Muscle of leg (tissue), 3 donors: ENCODE measurements at regions not wholly inside any gene's neighbourhood (a gene's known extent, or its start where the extent isn't known, plus 50 kb on each side); places are given as distances from the start of the nearest gene placed in this dataset.
"Not testable (repeated sequence)": the region's sequence is repeated elsewhere in the genome, so short reads cannot be mapped to it uniquely, and the experiment has no call there.

Experiments
- DNase-seq: peaks from one replicate; pipeline ENCODE4 v3.0.0; 2013
- H3K27ac ChIP-seq: one replicate; pipeline ENCODE4 v1.5.1; 2013; ENCODE audit warnings: mild to moderate bottlenecking, low read length, control low read depth
- H3K27me3 ChIP-seq: one replicate; pipeline ENCODE4 v1.6.1; 2013; ENCODE audit warnings: low read length; ENCODE audit not compliant: control insufficient read depth, insufficient read depth
- H3K36me3 ChIP-seq: one replicate; pipeline ENCODE4 v1.6.1; 2013; ENCODE audit warnings: low read length; ENCODE audit not compliant: control insufficient read depth, insufficient read depth
- H3K4me1 ChIP-seq: one replicate; pipeline ENCODE4 v1.6.1; 2013; ENCODE audit warnings: low read length; ENCODE audit not compliant: control insufficient read depth, insufficient read depth
- H3K4me3 ChIP-seq: one replicate; pipeline ENCODE4 v1.5.1; 2013; ENCODE audit warnings: low read length, control low read depth
- H3K9me3 ChIP-seq: replicated peaks from 2 replicates; pipeline ENCODE4 v1.6.1; 2013; ENCODE audit warnings: low read depth, low read length; ENCODE audit not compliant: control insufficient read depth
- WGBS: methylation state at CpG from one replicate; pipeline ENCODE4 v1.1.5; 2013; ENCODE audit warnings: missing lambda C conversion rate; ENCODE audit not compliant: insufficient coverage; 5-methylcytosine and 5-hydroxymethylcytosine counted together

DNA sequence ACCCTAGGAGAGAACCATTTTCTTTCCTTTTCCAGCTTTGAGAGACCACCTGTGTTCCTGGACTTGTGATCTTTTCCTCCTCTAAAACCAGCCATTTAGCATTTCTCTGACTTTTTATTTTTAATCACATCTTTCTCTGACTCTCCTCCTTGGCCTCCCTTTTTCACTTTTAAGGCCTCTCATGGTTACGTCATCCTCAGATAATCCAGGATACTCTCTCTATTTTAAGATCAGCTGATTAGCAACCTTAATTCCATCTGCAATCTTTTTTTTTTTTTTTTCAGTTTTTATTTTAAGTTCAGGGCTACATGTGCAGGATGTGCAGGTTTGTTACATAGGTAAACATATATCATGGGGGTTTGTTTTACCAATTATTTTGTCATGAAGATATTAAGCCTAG lies 54.0 kb downstream of the RFPL4B start:
- H3K4me3 ChIP-seq: no peak overlapping the region
- no peaks in the 10 kb centered on the region for H3K36me3 ChIP-seq
- no peaks in the 10 kb centered on the region for H3K27me3 ChIP-seq
- no CpG with 5 or more reads among the region's 1 CpG for WGBS
- DNase-seq: no peak
- H3K9me3 ChIP-seq: peaks cover 21% of the 10 kb centered on the region
- H3K27ac ChIP-seq: no peak overlapping the region
- H3K4me1 ChIP-seq: peaks cover 1% of the 10 kb centered on the region

DNA sequence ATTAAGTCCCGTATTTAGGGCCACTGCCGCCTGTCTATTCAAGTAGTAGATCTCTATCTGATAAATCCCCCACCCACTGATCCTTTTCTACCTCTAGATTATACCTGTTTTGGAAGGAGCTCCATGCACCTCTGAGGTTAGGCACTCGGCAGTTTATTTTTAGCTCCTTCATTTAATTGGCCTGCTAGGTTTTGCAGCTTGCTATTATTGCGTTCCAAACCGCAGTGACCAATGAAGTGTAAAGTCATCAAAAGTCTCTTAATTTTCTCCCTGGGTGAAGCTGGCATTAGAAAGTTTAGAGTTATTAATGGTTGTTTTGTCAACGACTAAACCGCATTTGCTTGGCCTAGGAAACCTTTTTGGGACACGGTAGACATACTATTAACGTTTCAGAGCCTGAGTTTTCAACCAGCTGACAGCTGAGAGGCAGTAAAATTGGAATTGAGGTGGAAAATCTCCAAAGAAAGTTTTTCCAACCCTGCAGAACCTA lies 60.0 kb downstream of the RFPL4B start:
- H3K4me3 ChIP-seq: no peak overlapping the region
- peaks cover 2% of the 10 kb centered on the region for H3K9me3 ChIP-seq
- peak overlapping the region; percentile 16 for H3K27ac ChIP-seq
- H3K36me3 ChIP-seq: no peaks in the 10 kb centered on the region
- WGBS: 62% methylated on average over 3 of the region's 9 CpGs
- peaks cover 10% of the 10 kb centered on the region for H3K4me1 ChIP-seq
- H3K27me3 ChIP-seq: no peaks in the 10 kb centered on the region
- peak; percentile 52 for DNase-seq

DNA sequence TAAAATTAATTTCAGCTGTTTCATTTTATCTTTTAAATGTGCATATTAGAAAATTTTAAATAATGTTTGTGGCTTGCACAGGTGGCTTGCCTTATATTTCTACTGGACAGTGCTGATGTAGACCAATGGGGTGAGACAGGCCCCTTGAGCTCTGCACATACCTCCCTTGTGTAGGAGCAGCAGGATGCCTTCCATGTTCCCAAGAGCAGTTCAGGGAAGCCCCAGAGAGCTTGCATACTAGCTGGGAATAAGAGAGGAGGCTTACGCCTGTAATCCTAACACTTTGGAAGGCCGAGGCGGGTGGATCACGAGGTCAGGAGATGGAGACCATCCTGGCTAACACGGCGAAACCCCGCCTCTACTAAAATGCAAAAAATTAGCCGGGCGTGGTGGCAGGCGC lies 61.4 kb downstream of the RFPL4B start:
- WGBS: 92% methylated on average over 10 of the region's 10 CpGs
- Histone ChIP-seq H3K27ac (no peak overlapping the region), H3K9me3 (no peaks in the 10 kb centered on the region)

GRCh38 chr6:112409311-112409710 lies 62.2 kb downstream of the RFPL4B start:
- no peak overlapping the region for H3K4me3 ChIP-seq
- peak; percentile 49 for DNase-seq
- no peaks in the 10 kb centered on the region for H3K27me3 ChIP-seq
- H3K4me1 ChIP-seq: peaks cover 10% of the 10 kb centered on the region
- H3K9me3 ChIP-seq: no peaks in the 10 kb centered on the region
- no CpG with 5 or more reads among the region's 2 CpGs for WGBS
- peak overlapping the region; percentile 13 for H3K27ac ChIP-seq
- no peaks in the 10 kb centered on the region for H3K36me3 ChIP-seq

More for the DNA sequence above, 61.4 kb downstream of the RFPL4B start:
- no peaks in the 10 kb centered on the region for H3K27me3 ChIP-seq
- no peak overlapping the region for H3K4me3 ChIP-seq
- DNase-seq: no peak
- H3K36me3 ChIP-seq: no peaks in the 10 kb centered on the region
- peaks cover 10% of the 10 kb centered on the region for H3K4me1 ChIP-seq

DNA sequence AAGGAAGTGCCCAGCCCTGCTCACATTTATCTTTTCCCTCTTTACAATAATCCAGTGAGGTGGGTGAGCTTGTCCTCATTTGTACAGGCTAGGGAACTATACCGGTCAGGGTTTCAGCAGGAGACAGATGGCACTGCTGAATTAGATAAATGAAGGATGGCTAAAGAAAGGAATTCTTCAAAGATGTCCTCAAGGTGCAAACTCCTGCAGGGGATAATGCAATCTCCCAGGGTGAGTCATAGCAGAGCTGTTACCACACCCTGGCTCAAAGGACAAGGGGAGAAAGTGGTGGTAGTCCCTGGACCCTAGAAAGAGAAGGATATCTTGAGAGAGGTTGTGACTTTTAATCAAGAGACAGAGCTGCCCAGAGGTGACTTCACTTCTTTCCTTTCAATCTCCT lies 66.7 kb downstream of the RFPL4B start:
- no peak overlapping the region for H3K27ac ChIP-seq
- no peaks in the 10 kb centered on the region for H3K4me1 ChIP-seq
- H3K9me3 ChIP-seq: peaks cover 8% of the 10 kb centered on the region
- 80% methylated on average over 1 of the region's 1 CpG for WGBS
- H3K4me3 ChIP-seq: no peak overlapping the region
- H3K27me3 ChIP-seq: no peaks in the 10 kb centered on the region
- no peaks in the 10 kb centered on the region for H3K36me3 ChIP-seq
- no peak for DNase-seq

GRCh38 chr6:112415366-112415765 lies 68.2 kb downstream of the RFPL4B start:
- H3K9me3 ChIP-seq: peaks cover 8% of the 10 kb centered on the region
- no peaks in the 10 kb centered on the region for H3K36me3 ChIP-seq
- H3K27ac ChIP-seq: no peak overlapping the region
- H3K4me3 ChIP-seq: no peak overlapping the region
- H3K27me3 ChIP-seq: no peaks in the 10 kb centered on the region
- H3K4me1 ChIP-seq: no peaks in the 10 kb centered on the region
- no peak for DNase-seq
- WGBS: 49% methylated on average over 2 of the region's 2 CpGs

- no peaks in the 10 kb centered on the region for H3K27me3 ChIP-seq
- 43% methylated on average over 1 of the region's 4 CpGs for WGBS
- H3K4me3 ChIP-seq: no peak overlapping the region
- no peak overlapping the region for H3K27ac ChIP-seq
- DNase-seq: peak; percentile 38
- peaks cover 8% of the 10 kb centered on the region for H3K9me3 ChIP-seq
- H3K36me3 ChIP-seq: no peaks in the 10 kb centered on the region
- H3K4me1 ChIP-seq: no peaks in the 10 kb centered on the region
These were observed 69.7 kb downstream of the RFPL4B start for GRCh38 chr6:112416866-112417265.

DNA sequence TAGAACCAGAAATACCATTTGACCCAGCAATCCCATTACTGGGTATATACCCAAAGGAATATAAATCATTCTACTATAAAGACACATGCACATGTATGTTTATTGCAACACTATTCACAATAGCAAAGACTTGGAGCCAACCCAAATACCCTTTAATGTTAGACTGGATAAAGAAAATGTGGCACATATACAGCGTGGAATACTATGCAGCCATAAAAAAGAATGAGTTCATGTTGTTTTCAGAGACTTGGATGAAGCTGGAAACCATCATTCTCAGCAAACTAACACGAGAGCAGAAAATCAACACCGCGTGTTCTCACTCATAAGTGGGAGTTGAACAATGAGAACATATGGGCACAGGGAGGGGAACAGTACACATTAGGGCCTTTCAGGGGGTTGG lies 79.9 kb downstream of the RFPL4B start:
- H3K36me3 ChIP-seq, H3K27me3 ChIP-seq, H3K4me1 ChIP-seq, DNase-seq, H3K27ac ChIP-seq, H3K4me3 ChIP-seq, H3K9me3 ChIP-seq: not testable (repeated sequence)
- no CpG with 5 or more reads among the region's 4 CpGs for WGBS

GRCh38 chr6:112427499-112427898 lies 80.4 kb downstream of the RFPL4B start:
- Histone ChIP-seq H3K4me1 (no peaks in the 10 kb centered on the region), H3K27ac (no peak overlapping the region), H3K4me3 (no peak overlapping the region), H3K9me3 (peaks cover 3% of the 10 kb centered on the region), H3K36me3 (no peaks in the 10 kb centered on the region), H3K27me3 (no peaks in the 10 kb centered on the region)
- no peak for DNase-seq

- Histone ChIP-seq H3K36me3 (no peaks in the 10 kb centered on the region), H3K9me3 (peaks cover 3% of the 10 kb centered on the region), H3K4me3 (no peak overlapping the region), H3K4me1 (no peaks in the 10 kb centered on the region), H3K27ac (no peak overlapping the region), H3K27me3 (no peaks in the 10 kb centered on the region)
- DNase-seq: no peak
- WGBS: no CpG with 5 or more reads among the region's 2 CpGs
These were observed 81.3 kb downstream of the RFPL4B start for GRCh38 chr6:112428477-112428876.

- no CpG with 5 or more reads among the region's 3 CpGs for WGBS
- Histone ChIP-seq H3K4me3 (no peak overlapping the region), H3K27me3 (no peaks in the 10 kb centered on the region), H3K9me3 (peaks cover 3% of the 10 kb centered on the region), H3K4me1 (no peaks in the 10 kb centered on the region), H3K36me3 (no peaks in the 10 kb centered on the region), H3K27ac (no peak overlapping the region)
- no peak for DNase-seq
These were observed 82.1 kb downstream of the RFPL4B start for GRCh38 chr6:112429226-112429625.
